GM23248 (cell line): ENCODE measurements at regions not wholly inside any gene's neighbourhood (a gene's known extent, or its start where the extent isn't known, plus 50 kb on each side); places are given as distances from the start of the nearest gene placed in this dataset.

Source experiments
- DNase-seq: peaks from one replicate; pipeline ENCODE4 v3.0.0-alpha.2; 2015
- H2AFZ ChIP-seq: fragments of 200-600 bp; sonication (generic); 2 replicates; pipeline ENCODE4 v1.6.1; 2016; ENCODE audit warnings: antibody characterized with exemption
- H3F3A ChIP-seq: fragments of 200-600 bp; sonication (generic); 2 replicates; pipeline ENCODE4 v1.6.1; 2016; ENCODE audit warnings: mild to moderate bottlenecking, antibody characterized with exemption, mixed run types; ENCODE audit not compliant: insufficient read depth
- H3K27ac ChIP-seq: fragments of 200-600 bp; sonication (generic); 2 replicates; pipeline ENCODE4 v1.5.1; 2016; ENCODE audit warnings: mild to moderate bottlenecking
- H3K27me3 ChIP-seq: fragments of 200-600 bp; sonication (generic); replicated peaks from 2 replicates; pipeline ENCODE4 v1.6.1; 2016; ENCODE audit warnings: mild to moderate bottlenecking; ENCODE audit not compliant: insufficient read depth
- H3K36me3 ChIP-seq: fragments of 200-600 bp; sonication (generic); 2 replicates; pipeline ENCODE4 v1.6.1; 2016; ENCODE audit warnings: low read depth, mild to moderate bottlenecking
- H3K4me1 ChIP-seq: fragments of 200-600 bp; sonication (generic); 2 replicates; pipeline ENCODE4 v1.6.1; 2016; ENCODE audit warnings: mild to moderate bottlenecking; ENCODE audit not compliant: insufficient read depth
- H3K4me2 ChIP-seq: fragments of 200-600 bp; sonication (generic); one replicate; pipeline ENCODE4 v1.6.1; 2016; ENCODE audit warnings: mild to moderate bottlenecking; ENCODE audit not compliant: unreplicated experiment
- H3K4me3 ChIP-seq: fragments of 200-600 bp; sonication (generic); 2 replicates; pipeline ENCODE4 v1.5.1; 2016; ENCODE audit warnings: mild to moderate bottlenecking
- H3K79me2 ChIP-seq: fragments of 200-600 bp; sonication (generic); 2 replicates; pipeline ENCODE4 v1.6.1; 2016; ENCODE audit warnings: mild to moderate bottlenecking; ENCODE audit not compliant: insufficient read depth
- H3K9ac ChIP-seq: fragments of 200-600 bp; sonication (generic); 2 replicates; pipeline ENCODE4 v1.6.1; 2016; ENCODE audit warnings: mild to moderate bottlenecking
- H3K9me2 ChIP-seq: fragments of 200-600 bp; sonication (generic); 2 replicates; pipeline ENCODE4 v1.6.1; 2016; ENCODE audit warnings: mixed run types, mild to moderate bottlenecking, moderate library complexity; ENCODE audit not compliant: insufficient read depth
- H3K9me3 ChIP-seq: fragments of 200-600 bp; sonication (generic); one replicate; pipeline ENCODE4 v1.6.1; 2017; ENCODE audit warnings: low read depth
- H4K20me1 ChIP-seq: fragments of 200-600 bp; sonication (generic); 2 replicates; pipeline ENCODE4 v1.6.0; 2016; ENCODE audit not compliant: insufficient read depth
- EZH2 ChIP-seq: fragments of 200-600 bp; sonication (generic); IDR thresholded peaks from 2 replicates; pipeline ENCODE4 v1.6.1; 2018; ENCODE audit warnings: antibody characterized with exemption, mild to moderate bottlenecking; ENCODE audit not compliant: insufficient read depth, poor library complexity, severe bottlenecking
- EZH2phosphoT487 ChIP-seq: fragments of 200-600 bp; sonication (generic); IDR thresholded peaks from 2 replicates; pipeline ENCODE4 v1.6.1; 2018; ENCODE audit warnings: antibody characterized with exemption, moderate library complexity, mild to moderate bottlenecking, low read depth; ENCODE audit not compliant: insufficient read depth
- WGBS, 2 experiments: methylation state at CpG; one replicate each; pipeline ENCODE4 v1.1.6; 2015 to 2017; ENCODE audit warnings: low lambda C conversion rate in 2 of 2, low coverage in 1 of 2; ENCODE audit errors: missing lambda C conversion rate in 2 of 2; 5-methylcytosine and 5-hydroxymethylcytosine counted together
- in situ Hi-C: fragments of 300-500 bp; cut with MboI; formaldehyde crosslinking; loops from 2 replicates; pipeline ENCODE4 v1.15.0; 2020

DNA sequence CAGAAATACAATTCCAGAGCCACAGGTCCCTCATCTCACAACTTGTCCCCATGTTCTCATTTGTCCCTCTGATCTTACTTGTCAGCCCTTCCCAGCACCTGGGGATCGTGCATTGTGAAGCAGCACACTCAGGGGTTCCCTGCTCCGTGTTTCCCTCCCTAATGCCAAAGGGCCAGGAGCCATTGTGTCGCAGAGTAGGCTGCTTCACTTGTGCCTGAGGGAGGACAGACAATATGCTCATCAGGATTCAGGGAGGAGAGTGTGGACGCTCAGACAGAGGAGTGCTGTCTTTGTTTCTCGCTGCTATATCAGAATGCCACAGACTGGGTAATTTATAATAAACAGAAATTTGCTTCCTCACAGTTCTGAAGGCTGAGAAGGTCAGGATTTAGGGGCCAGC is 315.3 kb downstream of the TRIML1 start:
- H3K9me2 ChIP-seq: no peaks in the 10 kb centered on the region
- H3F3A ChIP-seq: no peaks in the 10 kb centered on the region
- no peak overlapping the region for H3K27ac ChIP-seq
- in situ Hi-C loops: no loop called here
- no peaks in the 10 kb centered on the region for H3K36me3 ChIP-seq
- H4K20me1 ChIP-seq: no peaks in the 10 kb centered on the region
- no peak for DNase-seq
- H3K79me2 ChIP-seq: no peaks in the 10 kb centered on the region
- H3K4me3 ChIP-seq: no peak overlapping the region
- H3K27me3 ChIP-seq: no peaks in the 10 kb centered on the region
- no peak overlapping the region for H3K4me2 ChIP-seq
- no peak overlapping the region for H2AFZ ChIP-seq
- no peak overlapping the region for H3K9ac ChIP-seq
- 19 to 22% methylated on average over 5 of the region's 5 CpGs for WGBS, 2 experiments
- H3K9me3 ChIP-seq: no peaks in the 10 kb centered on the region
- no peak for TF ChIP-seq EZH2phosphoT487
- no peak for TF ChIP-seq EZH2
- no peaks in the 10 kb centered on the region for H3K4me1 ChIP-seq

DNA sequence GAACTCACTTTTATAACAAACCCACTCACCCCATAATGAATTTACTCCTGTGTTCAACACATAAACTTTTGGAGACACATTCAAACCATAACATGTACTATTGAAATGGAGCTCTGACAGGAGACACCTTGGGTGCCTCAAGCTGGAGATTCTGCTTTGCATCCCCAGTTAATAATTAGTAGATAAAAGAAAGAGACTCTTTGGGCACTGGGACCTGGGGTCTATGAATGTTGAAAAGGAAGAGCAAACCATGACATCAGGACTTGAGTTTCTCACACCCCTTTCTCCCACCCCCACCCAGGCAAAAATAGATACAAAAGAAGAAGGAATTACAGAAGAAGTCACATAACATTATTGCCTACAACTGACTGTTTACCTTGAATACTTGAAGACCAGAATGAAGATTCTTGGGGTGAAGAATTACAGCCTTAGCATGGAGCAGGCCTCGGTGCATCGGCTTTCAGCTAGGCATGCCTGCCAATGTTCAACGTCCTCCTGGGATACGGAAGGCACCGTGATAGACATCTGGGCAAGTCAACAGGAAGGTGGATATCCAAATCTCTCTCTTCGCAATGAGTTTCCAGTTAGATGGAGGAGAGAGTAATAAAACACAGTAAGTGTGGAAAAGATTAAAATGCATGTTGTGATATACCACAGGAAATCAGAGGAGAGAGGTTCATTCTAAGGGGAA is 316.0 kb downstream of the TRIML1 start:
- H3K9me3 ChIP-seq: no peaks in the 10 kb centered on the region
- no peaks in the 10 kb centered on the region for H3F3A ChIP-seq
- H3K36me3 ChIP-seq: no peaks in the 10 kb centered on the region
- no peaks in the 10 kb centered on the region for H3K9me2 ChIP-seq
- no peak overlapping the region for H3K9ac ChIP-seq
- H4K20me1 ChIP-seq: no peaks in the 10 kb centered on the region
- no peak overlapping the region for H3K4me3 ChIP-seq
- H3K27me3 ChIP-seq: no peaks in the 10 kb centered on the region
- DNase-seq: no peak
- H3K4me2 ChIP-seq: no peak overlapping the region
- in situ Hi-C loops: no loop called here
- no peak overlapping the region for H2AFZ ChIP-seq
- WGBS, 2 experiments: 40 to 48% methylated on average over 6 of the region's 6 CpGs
- no peak for TF ChIP-seq EZH2
- TF ChIP-seq EZH2phosphoT487: no peak
- no peaks in the 10 kb centered on the region for H3K4me1 ChIP-seq
- no peaks in the 10 kb centered on the region for H3K79me2 ChIP-seq
- no peak overlapping the region for H3K27ac ChIP-seq

DNA sequence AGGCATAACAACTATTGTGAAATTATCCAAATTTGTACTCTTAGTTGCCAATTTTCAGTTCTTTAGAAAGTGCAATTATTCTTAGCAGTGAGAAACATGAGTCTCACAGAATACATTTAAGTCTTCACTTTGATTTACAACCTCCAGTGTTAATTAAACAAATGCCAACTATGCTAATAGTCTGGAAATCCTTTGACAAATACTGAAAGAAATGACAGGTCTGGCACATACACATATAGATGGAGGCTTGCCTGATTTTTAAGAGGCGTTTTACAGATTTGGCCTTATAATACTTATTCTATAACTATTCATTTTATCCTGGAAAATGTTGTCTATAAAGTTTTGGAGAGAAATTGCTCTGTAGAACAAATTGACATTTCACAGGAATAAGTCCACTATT is 320.1 kb downstream of the TRIML1 start:
- Histone ChIP-seq H3K27ac (no peak overlapping the region), H3K27me3 (no peaks in the 10 kb centered on the region), H4K20me1 (no peaks in the 10 kb centered on the region), H3F3A (no peaks in the 10 kb centered on the region), H3K4me1 (no peaks in the 10 kb centered on the region), H3K9me2 (no peaks in the 10 kb centered on the region), H3K4me3 (no peak overlapping the region), H2AFZ (no peak overlapping the region), H3K4me2 (no peak overlapping the region), H3K36me3 (no peaks in the 10 kb centered on the region), H3K9me3 (no peaks in the 10 kb centered on the region), H3K79me2 (no peaks in the 10 kb centered on the region), H3K9ac (no peak overlapping the region)
- DNase-seq: no peak
- in situ Hi-C loops: no loop called here
- no peak for TF ChIP-seq EZH2
- 3 to 5% methylated on average over 1 of the region's 1 CpG for WGBS, 2 experiments

DNA sequence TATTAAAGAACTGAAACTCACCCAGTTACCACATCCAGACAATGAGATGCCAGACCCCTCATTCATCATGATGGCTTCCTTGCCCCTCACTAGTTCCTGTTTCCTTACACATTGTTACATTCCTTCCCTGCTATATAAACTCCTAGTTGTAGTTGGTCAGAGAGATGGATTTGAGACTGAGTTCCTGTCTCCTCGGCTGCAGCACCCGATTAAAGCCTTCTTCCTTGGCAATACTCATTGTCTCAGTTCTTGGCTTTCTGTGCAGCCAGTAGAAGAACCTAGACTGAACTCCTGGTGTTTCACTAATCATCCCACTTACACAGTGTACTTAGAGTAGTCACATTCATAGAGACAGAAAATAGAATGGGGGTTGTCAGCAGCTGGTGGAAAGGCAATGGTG is 324.7 kb downstream of the TRIML1 start:
- H3K27me3 ChIP-seq: no peaks in the 10 kb centered on the region
- no peak overlapping the region for H3K4me2 ChIP-seq
- H3K27ac ChIP-seq: no peak overlapping the region
- in situ Hi-C loops: no loop called here
- TF ChIP-seq EZH2 (no peak), EZH2phosphoT487 (no peak)
- H4K20me1 ChIP-seq: no peaks in the 10 kb centered on the region
- H3K36me3 ChIP-seq: no peaks in the 10 kb centered on the region
- no peak overlapping the region for H3K9ac ChIP-seq
- WGBS, 2 experiments: 5 to 7% methylated on average over 2 of the region's 2 CpGs
- no peak overlapping the region for H2AFZ ChIP-seq
- H3K9me2 ChIP-seq: no peaks in the 10 kb centered on the region
- H3K9me3 ChIP-seq: no peaks in the 10 kb centered on the region
- no peaks in the 10 kb centered on the region for H3F3A ChIP-seq
- H3K4me1 ChIP-seq: no peaks in the 10 kb centered on the region
- no peaks in the 10 kb centered on the region for H3K79me2 ChIP-seq
- DNase-seq: no peak
- H3K4me3 ChIP-seq: no peak overlapping the region

DNA sequence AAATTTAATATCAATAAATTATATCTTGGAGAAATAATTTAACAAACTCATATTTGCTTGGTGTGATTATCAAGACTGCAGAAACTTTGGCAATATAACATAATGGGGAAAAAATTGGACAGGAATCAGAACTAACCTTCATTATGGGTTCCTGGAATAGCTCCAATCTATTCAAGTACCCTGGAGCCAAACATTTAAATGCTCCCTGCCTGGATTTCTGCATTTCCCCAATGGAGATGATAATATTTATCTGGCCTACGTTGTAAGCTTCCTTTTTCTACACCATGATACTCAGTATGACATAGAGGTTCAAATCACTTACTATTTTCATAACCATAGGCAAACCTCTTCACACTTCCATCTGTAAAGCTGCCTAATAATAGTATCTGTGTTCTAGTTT is 326.8 kb downstream of the TRIML1 start:
- Histone ChIP-seq H3F3A (no peaks in the 10 kb centered on the region), H4K20me1 (no peaks in the 10 kb centered on the region), H3K27me3 (no peaks in the 10 kb centered on the region), H2AFZ (no peak overlapping the region), H3K9ac (no peak overlapping the region), H3K4me1 (no peaks in the 10 kb centered on the region), H3K4me2 (no peak overlapping the region), H3K27ac (no peak overlapping the region), H3K9me2 (no peaks in the 10 kb centered on the region), H3K79me2 (no peaks in the 10 kb centered on the region), H3K9me3 (no peaks in the 10 kb centered on the region), H3K36me3 (no peaks in the 10 kb centered on the region), H3K4me3 (no peak overlapping the region)
- DNase-seq: no peak
- WGBS, 2 experiments: 7 to 16% methylated on average over 1 of the region's 1 CpG
- in situ Hi-C loops: no loop called here
- TF ChIP-seq EZH2 (no peak), EZH2phosphoT487 (no peak)
